ENCODE measurements at regions not wholly inside any gene's neighbourhood (a gene's known extent, or its start where the extent isn't known, plus 50 kb on each side); places are given as distances from the start of the nearest gene placed in this dataset.

- no peak for TF ChIP-seq POLR2AphosphoS5 (IDR thresholded peaks at IDR 0.05; ENCODE audit: low read depth, low read length)
- TF ChIP-seq, protein P1, sequence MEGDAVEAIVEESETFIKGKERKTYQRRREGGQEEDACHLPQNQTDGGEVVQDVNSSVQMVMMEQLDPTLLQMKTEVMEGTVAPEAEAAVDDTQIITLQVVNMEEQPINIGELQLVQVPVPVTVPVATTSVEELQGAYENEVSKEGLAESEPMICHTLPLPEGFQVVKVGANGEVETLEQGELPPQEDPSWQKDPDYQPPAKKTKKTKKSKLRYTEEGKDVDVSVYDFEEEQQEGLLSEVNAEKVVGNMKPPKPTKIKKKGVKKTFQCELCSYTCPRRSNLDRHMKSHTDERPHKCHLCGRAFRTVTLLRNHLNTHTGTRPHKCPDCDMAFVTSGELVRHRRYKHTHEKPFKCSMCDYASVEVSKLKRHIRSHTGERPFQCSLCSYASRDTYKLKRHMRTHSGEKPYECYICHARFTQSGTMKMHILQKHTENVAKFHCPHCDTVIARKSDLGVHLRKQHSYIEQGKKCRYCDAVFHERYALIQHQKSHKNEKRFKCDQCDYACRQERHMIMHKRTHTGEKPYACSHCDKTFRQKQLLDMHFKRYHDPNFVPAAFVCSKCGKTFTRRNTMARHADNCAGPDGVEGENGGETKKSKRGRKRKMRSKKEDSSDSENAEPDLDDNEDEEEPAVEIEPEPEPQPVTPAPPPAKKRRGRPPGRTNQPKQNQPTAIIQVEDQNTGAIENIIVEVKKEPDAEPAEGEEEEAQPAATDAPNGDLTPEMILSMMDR (IDR thresholded peaks at IDR 0.05) = no peak
- TF ChIP-seq REST (IDR thresholded peaks at IDR 0.05; ENCODE audit: insufficient read depth in 1 of 2, low read depth in 2 of 2, low read length in 1 of 2) = no peak
Measured at GRCh38 chr7:156021471-156021870, 209.2 kb upstream of the SHH start.

Data from Panc1 (cell line).